OCI-LY3 (cell line): ENCODE measurements at regions not wholly inside any gene's neighbourhood (a gene's known extent, or its start where the extent isn't known, plus 50 kb on each side); places are given as distances from the start of the nearest gene placed in this dataset.

Experiments
- EZH2phosphoT487 ChIP-seq: fragments of 200-600 bp; shearing (Covaris generic); IDR thresholded peaks from 2 replicates; pipeline ENCODE4 v1.6.1; 2018; ENCODE audit warnings: antibody characterized with exemption, mixed run types, low read depth
- TF ChIP-seq, protein P1 (sequence below): fragments of 200-600, 300-600 bp; sonication (generic); IDR thresholded peaks from 2 replicates; pipeline ENCODE4 v1.5.1; 2014; ENCODE audit warnings: antibody characterized with exemption, low read length, low read depth

DNA sequence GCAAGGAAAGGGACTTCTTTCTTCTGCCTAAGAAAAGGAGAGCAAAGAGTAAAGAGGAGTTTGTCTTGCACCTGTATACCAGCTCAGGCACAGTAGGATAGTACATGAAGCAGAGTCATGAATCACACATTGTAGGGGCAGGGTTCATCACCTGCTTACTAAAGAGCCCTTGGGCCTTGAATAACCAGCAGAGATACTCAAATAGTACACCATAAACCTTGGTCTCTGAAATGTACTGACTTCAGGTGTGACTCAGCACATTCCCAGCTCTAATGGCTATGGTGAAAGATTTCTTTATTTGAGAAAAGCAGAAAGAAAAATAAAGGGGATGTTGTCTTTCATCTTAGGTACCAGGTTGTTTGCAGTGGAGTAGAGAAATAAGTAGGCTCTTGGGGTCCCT lies 122.8 kb downstream of the KDM5D start:
- TF ChIP-seq, protein P1, sequence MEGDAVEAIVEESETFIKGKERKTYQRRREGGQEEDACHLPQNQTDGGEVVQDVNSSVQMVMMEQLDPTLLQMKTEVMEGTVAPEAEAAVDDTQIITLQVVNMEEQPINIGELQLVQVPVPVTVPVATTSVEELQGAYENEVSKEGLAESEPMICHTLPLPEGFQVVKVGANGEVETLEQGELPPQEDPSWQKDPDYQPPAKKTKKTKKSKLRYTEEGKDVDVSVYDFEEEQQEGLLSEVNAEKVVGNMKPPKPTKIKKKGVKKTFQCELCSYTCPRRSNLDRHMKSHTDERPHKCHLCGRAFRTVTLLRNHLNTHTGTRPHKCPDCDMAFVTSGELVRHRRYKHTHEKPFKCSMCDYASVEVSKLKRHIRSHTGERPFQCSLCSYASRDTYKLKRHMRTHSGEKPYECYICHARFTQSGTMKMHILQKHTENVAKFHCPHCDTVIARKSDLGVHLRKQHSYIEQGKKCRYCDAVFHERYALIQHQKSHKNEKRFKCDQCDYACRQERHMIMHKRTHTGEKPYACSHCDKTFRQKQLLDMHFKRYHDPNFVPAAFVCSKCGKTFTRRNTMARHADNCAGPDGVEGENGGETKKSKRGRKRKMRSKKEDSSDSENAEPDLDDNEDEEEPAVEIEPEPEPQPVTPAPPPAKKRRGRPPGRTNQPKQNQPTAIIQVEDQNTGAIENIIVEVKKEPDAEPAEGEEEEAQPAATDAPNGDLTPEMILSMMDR = no peak
- no peak for TF ChIP-seq EZH2phosphoT487
